MM.1S (cell line): ENCODE measurements at regions not wholly inside any gene's neighbourhood (a gene's known extent, or its start where the extent isn't known, plus 50 kb on each side); places are given as distances from the start of the nearest gene placed in this dataset.

Experiments used
- EZH2 ChIP-seq: fragments of 300-600 bp; sonication (generic); optimal IDR thresholded peaks from 2 replicates; pipeline ENCODE3; 2017; ENCODE audit warnings: low read depth, mild to moderate bottlenecking, antibody characterized with exemption, low read length, mixed read lengths
- EZH2phosphoT487 ChIP-seq: fragments of 300-600 bp; sonication (generic); IDR thresholded peaks from 2 replicates; pipeline ENCODE4 v1.6.1; 2018; ENCODE audit warnings: antibody characterized with exemption, low read length
- TF ChIP-seq, protein P1 (sequence below): fragments of 300-600 bp; sonication (generic); IDR thresholded peaks from 2 replicates; pipeline ENCODE4 v1.5.1; 2016; ENCODE audit warnings: antibody characterized with exemption, low read length, mixed read lengths

DNA sequence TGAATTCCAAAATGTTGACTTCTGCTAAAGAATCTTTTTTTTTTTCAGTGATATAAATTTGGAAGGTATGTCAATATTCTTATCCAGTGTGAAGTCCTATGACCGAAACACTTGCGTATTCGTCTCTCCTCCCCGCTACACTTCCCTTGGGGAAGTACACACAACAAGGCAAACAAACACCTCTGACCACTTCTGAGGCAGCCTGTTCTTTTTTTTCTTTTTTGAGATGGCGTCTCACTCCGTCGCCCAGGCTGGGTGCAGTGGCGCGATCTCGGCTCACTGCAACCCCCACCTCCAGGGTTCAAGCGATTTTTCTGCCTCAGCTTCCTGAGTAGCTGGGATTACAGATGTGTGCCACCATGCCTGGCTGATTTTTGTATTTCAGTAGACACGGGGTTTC, 78.1 kb upstream of the DHRSX start:
- no peak for TF ChIP-seq EZH2
- TF ChIP-seq, protein P1, sequence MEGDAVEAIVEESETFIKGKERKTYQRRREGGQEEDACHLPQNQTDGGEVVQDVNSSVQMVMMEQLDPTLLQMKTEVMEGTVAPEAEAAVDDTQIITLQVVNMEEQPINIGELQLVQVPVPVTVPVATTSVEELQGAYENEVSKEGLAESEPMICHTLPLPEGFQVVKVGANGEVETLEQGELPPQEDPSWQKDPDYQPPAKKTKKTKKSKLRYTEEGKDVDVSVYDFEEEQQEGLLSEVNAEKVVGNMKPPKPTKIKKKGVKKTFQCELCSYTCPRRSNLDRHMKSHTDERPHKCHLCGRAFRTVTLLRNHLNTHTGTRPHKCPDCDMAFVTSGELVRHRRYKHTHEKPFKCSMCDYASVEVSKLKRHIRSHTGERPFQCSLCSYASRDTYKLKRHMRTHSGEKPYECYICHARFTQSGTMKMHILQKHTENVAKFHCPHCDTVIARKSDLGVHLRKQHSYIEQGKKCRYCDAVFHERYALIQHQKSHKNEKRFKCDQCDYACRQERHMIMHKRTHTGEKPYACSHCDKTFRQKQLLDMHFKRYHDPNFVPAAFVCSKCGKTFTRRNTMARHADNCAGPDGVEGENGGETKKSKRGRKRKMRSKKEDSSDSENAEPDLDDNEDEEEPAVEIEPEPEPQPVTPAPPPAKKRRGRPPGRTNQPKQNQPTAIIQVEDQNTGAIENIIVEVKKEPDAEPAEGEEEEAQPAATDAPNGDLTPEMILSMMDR: no peak
- no peak for TF ChIP-seq EZH2phosphoT487
